Trophoblast cell (in vitro differentiated cells and primary cell): ENCODE measurements at regions not wholly inside any gene's neighbourhood (a gene's known extent, or its start where the extent isn't known, plus 50 kb on each side); places are given as distances from the start of the nearest gene placed in this dataset.
A peak's percentile ranks its signal among the peaks of the same experiment; 100 is the strongest.

Experiments
- DNase-seq, 2 donors: peaks; one replicate each; pipeline ENCODE4 v3.0.0-alpha.2; 2016
- H2AFZ ChIP-seq: 2 replicates; pipeline ENCODE4 v1.6.1; 2013; ENCODE audit warnings: low read length, moderate library complexity, mild to moderate bottlenecking; ENCODE audit not compliant: insufficient read depth, poor library complexity
- H2AK5ac ChIP-seq: 2 replicates; pipeline ENCODE4 v1.6.1; 2013; ENCODE audit warnings: mild to moderate bottlenecking, low read length
- H2BK120ac ChIP-seq: 2 replicates; pipeline ENCODE4 v1.6.1; 2013; ENCODE audit warnings: low read length, mild to moderate bottlenecking, moderate library complexity; ENCODE audit not compliant: insufficient read depth, poor library complexity
- H2BK12ac ChIP-seq: 2 replicates; pipeline ENCODE4 v1.6.1; 2013; ENCODE audit warnings: mild to moderate bottlenecking, low read length, moderate library complexity
- H2BK5ac ChIP-seq: 2 replicates; pipeline ENCODE4 v1.6.1; 2013; ENCODE audit warnings: low read length, low read depth, moderate library complexity, mild to moderate bottlenecking; ENCODE audit not compliant: poor library complexity
- H3K14ac ChIP-seq: 2 replicates; pipeline ENCODE4 v1.6.1; 2013; ENCODE audit warnings: mild to moderate bottlenecking, low read length
- H3K18ac ChIP-seq: 2 replicates; pipeline ENCODE4 v1.6.1; 2013; ENCODE audit warnings: mild to moderate bottlenecking, low read length
- H3K23ac ChIP-seq: 2 replicates; pipeline ENCODE4 v1.6.1; 2013; ENCODE audit warnings: low read length
- H3K27ac ChIP-seq: 2 replicates; pipeline ENCODE4 v1.5.1; 2013; ENCODE audit warnings: low read depth, mild to moderate bottlenecking, inconsistent platforms, low read length, moderate library complexity
- H3K27me3 ChIP-seq: 2 replicates; pipeline ENCODE4 v1.6.1; 2013; ENCODE audit warnings: inconsistent platforms, mild to moderate bottlenecking, low read length, moderate library complexity; ENCODE audit not compliant: insufficient read depth
- H3K36me3 ChIP-seq, 2 experiments: 1 replicate in 1 of 2; 2 replicates in 1 of 2; pipeline ENCODE4 v1.6.1; 2013; ENCODE audit warnings: low read length in 2 of 2, mild to moderate bottlenecking in 2 of 2, moderate library complexity in 1 of 2; ENCODE audit not compliant: insufficient read depth in 2 of 2, control insufficient read depth in 1 of 2
- H3K4ac ChIP-seq: 2 replicates; pipeline ENCODE4 v1.6.1; 2013; ENCODE audit warnings: low read depth, mild to moderate bottlenecking, low read length, moderate library complexity
- H3K4me1 ChIP-seq, 2 experiments: 1 replicate in 1 of 2; 2 replicates in 1 of 2; pipeline ENCODE4 v1.6.1; 2013; ENCODE audit warnings: low read length in 2 of 2, mild to moderate bottlenecking in 2 of 2, moderate library complexity in 1 of 2; ENCODE audit not compliant: insufficient read depth in 2 of 2, control insufficient read depth in 1 of 2
- H3K4me2 ChIP-seq: 2 replicates; pipeline ENCODE4 v1.6.1; 2013; ENCODE audit warnings: inconsistent platforms, mild to moderate bottlenecking, low read length, moderate library complexity
- H3K4me3 ChIP-seq: 2 replicates; pipeline ENCODE4 v1.5.1; 2013; ENCODE audit warnings: mild to moderate bottlenecking, low read depth, low read length, inconsistent platforms
- H3K79me1 ChIP-seq: one replicate; pipeline ENCODE4 v1.6.1; 2013; ENCODE audit warnings: low read length
- H3K79me2 ChIP-seq: 2 replicates; pipeline ENCODE4 v1.6.1; 2013; ENCODE audit warnings: low read length, mild to moderate bottlenecking; ENCODE audit not compliant: control insufficient read depth, insufficient read depth, poor library complexity
- H3K9ac ChIP-seq: 2 replicates; pipeline ENCODE4 v1.6.1; 2013; ENCODE audit warnings: mild to moderate bottlenecking, low read length
- H3K9me3 ChIP-seq: 2 replicates; pipeline ENCODE4 v1.6.1; 2013; ENCODE audit warnings: low read depth, mild to moderate bottlenecking, control low read depth, inconsistent platforms, low read length; ENCODE audit not compliant: insufficient read depth
- H4K12ac ChIP-seq: 2 replicates; pipeline ENCODE4 v1.6.1; 2013; ENCODE audit warnings: low read depth, mild to moderate bottlenecking, low read length, moderate library complexity
- H4K8ac ChIP-seq: 2 replicates; pipeline ENCODE4 v1.6.1; 2013; ENCODE audit warnings: low read depth, mild to moderate bottlenecking, low read length, moderate library complexity
- H4K91ac ChIP-seq: one replicate; pipeline ENCODE4 v1.6.1; 2013; ENCODE audit warnings: low read depth, mild to moderate bottlenecking, low read length, moderate library complexity
- WGBS: extraction: QIAGEN DNeasy Blood & Tissue Kit; methylation state at CpG from one replicate; pipeline ENCODE4 v1.1.7; 2013; ENCODE audit warnings: missing lambda C conversion rate; ENCODE audit not compliant: insufficient read length, insufficient coverage; ENCODE audit errors: extremely low coverage; 5-methylcytosine and 5-hydroxymethylcytosine counted together

GRCh38 chr12:116482179-116482578 lies 77.0 kb upstream of the MAP1LC3B2 start:
- DNase-seq: no peak
- Histone ChIP-seq H3K4me3 (no peak overlapping the region), H2AK5ac (no peak overlapping the region), H4K8ac (no peak overlapping the region), H3K79me1 (no peaks in the 10 kb centered on the region), H3K9ac (no peak overlapping the region), H3K4me2 (no peak overlapping the region), H3K18ac (no peak overlapping the region), H3K23ac (no peak overlapping the region), H4K12ac (no peak overlapping the region), H3K9me3 (peaks cover 5% of the 10 kb centered on the region), H2BK12ac (no peak overlapping the region), H3K27me3 (no peaks in the 10 kb centered on the region), H2AFZ (no peak overlapping the region), H3K4me1 (no peaks in the 10 kb centered on the region), H2BK5ac (no peak overlapping the region), H3K27ac (no peak overlapping the region), H3K4ac (no peak overlapping the region), H3K79me2 (no peaks in the 10 kb centered on the region), H3K14ac (no peak overlapping the region), H4K91ac (no peak overlapping the region), H3K36me3 (no peaks in the 10 kb centered on the region), H2BK120ac (no peak overlapping the region)
- WGBS: no CpG with 5 or more reads among the region's 20 CpGs

GRCh38 chr12:116482859-116483258 lies 76.3 kb upstream of the MAP1LC3B2 start:
- Histone ChIP-seq H3K14ac (no peak overlapping the region), H3K9me3 (peaks cover 5% of the 10 kb centered on the region), H3K23ac (no peak overlapping the region), H2AK5ac (no peak overlapping the region), H3K79me2 (no peaks in the 10 kb centered on the region), H2BK5ac (no peak overlapping the region), H3K4me1 (no peaks in the 10 kb centered on the region), H2BK12ac (no peak overlapping the region), H3K79me1 (no peaks in the 10 kb centered on the region), H3K4me2 (no peak overlapping the region), H3K27ac (no peak overlapping the region), H2AFZ (no peak overlapping the region), H3K27me3 (no peaks in the 10 kb centered on the region), H3K9ac (no peak overlapping the region), H3K36me3 (no peaks in the 10 kb centered on the region), H3K4me3 (no peak overlapping the region), H2BK120ac (no peak overlapping the region), H4K91ac (no peak overlapping the region), H3K4ac (no peak overlapping the region), H4K8ac (no peak overlapping the region), H4K12ac (no peak overlapping the region), H3K18ac (no peak overlapping the region)
- WGBS: no CpG with 5 or more reads among the region's 6 CpGs
- no peak for DNase-seq

- no peak overlapping the region for H4K8ac ChIP-seq
- no peak overlapping the region for H3K18ac ChIP-seq
- WGBS: 100% methylated on average over 2 of the region's 19 CpGs
- H4K91ac ChIP-seq: no peak overlapping the region
- H3K27me3 ChIP-seq: no peaks in the 10 kb centered on the region
- no peak overlapping the region for H2AFZ ChIP-seq
- H2BK5ac ChIP-seq: no peak overlapping the region
- no peaks in the 10 kb centered on the region for H3K79me2 ChIP-seq
- no peaks in the 10 kb centered on the region for H3K36me3 ChIP-seq
- no peak overlapping the region for H3K9ac ChIP-seq
- H3K4me3 ChIP-seq: no peak overlapping the region
- peak in 1 of 2 donors; percentile 20 for DNase-seq
- no peaks in the 10 kb centered on the region for H3K79me1 ChIP-seq
- no peak overlapping the region for H3K4ac ChIP-seq
- no peak overlapping the region for H2BK120ac ChIP-seq
- H3K27ac ChIP-seq: no peak overlapping the region
- no peak overlapping the region for H3K23ac ChIP-seq
- H2BK12ac ChIP-seq: no peak overlapping the region
- no peak overlapping the region for H2AK5ac ChIP-seq
- H4K12ac ChIP-seq: no peak overlapping the region
- no peak overlapping the region for H3K4me2 ChIP-seq
- H3K4me1 ChIP-seq: no peaks in the 10 kb centered on the region
- no peak overlapping the region for H3K14ac ChIP-seq
- H3K9me3 ChIP-seq: peaks cover 2% of the 10 kb centered on the region
Observed at GRCh38 chr12:116483959-116484750, 75.0 kb upstream of the MAP1LC3B2 start.

- no CpG with 5 or more reads among the region's 5 CpGs for WGBS
- Histone ChIP-seq H4K12ac (no peak overlapping the region), H3K27me3 (no peaks in the 10 kb centered on the region)
Observed at GRCh38 chr12:116484807-116485206, 74.4 kb upstream of the MAP1LC3B2 start.

More at GRCh38 chr12:116484807-116485206, 74.4 kb upstream of the MAP1LC3B2 start:
- no peaks in the 10 kb centered on the region for H3K79me1 ChIP-seq
- H3K23ac ChIP-seq: no peak overlapping the region
- no peak overlapping the region for H3K18ac ChIP-seq
- H3K36me3 ChIP-seq: no peaks in the 10 kb centered on the region
- no peak overlapping the region for H3K4ac ChIP-seq
- H2BK120ac ChIP-seq: no peak overlapping the region
- H3K14ac ChIP-seq: no peak overlapping the region
- H2AK5ac ChIP-seq: no peak overlapping the region
- H3K4me1 ChIP-seq: no peaks in the 10 kb centered on the region
- H3K27ac ChIP-seq: no peak overlapping the region
- no peak overlapping the region for H2BK12ac ChIP-seq
- H4K8ac ChIP-seq: no peak overlapping the region
- no peak overlapping the region for H3K4me3 ChIP-seq
- no peak overlapping the region for H4K91ac ChIP-seq
- no peak overlapping the region for H2BK5ac ChIP-seq
- H3K79me2 ChIP-seq: no peaks in the 10 kb centered on the region
- H2AFZ ChIP-seq: no peak overlapping the region
- H3K9ac ChIP-seq: no peak overlapping the region
- H3K9me3 ChIP-seq: peaks cover 2% of the 10 kb centered on the region
- no peak overlapping the region for H3K4me2 ChIP-seq
- DNase-seq: no peak
